OCI-LY1 (cell line): ENCODE measurements at regions not wholly inside any gene's neighbourhood (a gene's known extent, or its start where the extent isn't known, plus 50 kb on each side); places are given as distances from the start of the nearest gene placed in this dataset.

Experiments used
- EZH2 ChIP-seq: fragments of 200-600 bp; sonication (generic), shearing (Covaris generic); IDR thresholded peaks from 2 replicates; pipeline ENCODE4 v1.8.0; 2017; ENCODE audit warnings: borderline replicate concordance, mixed run types, mild to moderate bottlenecking, antibody characterized with exemption, low read length, moderate library complexity, mixed read lengths
- TF ChIP-seq, protein P1 (sequence below): fragments of 200-600 bp; sonication (generic), shearing (Covaris generic); IDR thresholded peaks from 2 replicates; pipeline ENCODE4 v1.5.1; 2017; ENCODE audit warnings: mild to moderate bottlenecking, antibody characterized with exemption, low read length, moderate library complexity, mixed read lengths

DNA sequence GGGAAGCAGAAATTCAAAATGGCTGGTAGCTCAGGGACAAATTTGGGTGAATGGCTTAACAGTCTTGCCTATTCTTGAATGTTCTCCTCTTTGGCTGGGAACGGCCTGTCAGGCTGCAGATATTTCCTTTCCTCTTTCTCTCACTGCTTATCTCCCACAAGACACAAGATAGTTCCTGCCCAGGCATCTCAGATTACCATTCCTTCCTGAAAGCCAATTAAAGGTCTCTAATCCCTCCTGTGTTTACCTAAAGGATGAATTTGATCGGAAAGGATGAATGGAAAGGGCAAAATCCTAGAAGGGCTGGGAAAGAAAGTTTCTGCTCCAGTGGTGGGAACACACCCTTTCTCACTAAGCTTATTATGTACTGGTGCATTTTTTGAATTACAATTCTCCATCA lies 95.9 kb upstream of the JAG1 start:
- TF ChIP-seq, protein P1, sequence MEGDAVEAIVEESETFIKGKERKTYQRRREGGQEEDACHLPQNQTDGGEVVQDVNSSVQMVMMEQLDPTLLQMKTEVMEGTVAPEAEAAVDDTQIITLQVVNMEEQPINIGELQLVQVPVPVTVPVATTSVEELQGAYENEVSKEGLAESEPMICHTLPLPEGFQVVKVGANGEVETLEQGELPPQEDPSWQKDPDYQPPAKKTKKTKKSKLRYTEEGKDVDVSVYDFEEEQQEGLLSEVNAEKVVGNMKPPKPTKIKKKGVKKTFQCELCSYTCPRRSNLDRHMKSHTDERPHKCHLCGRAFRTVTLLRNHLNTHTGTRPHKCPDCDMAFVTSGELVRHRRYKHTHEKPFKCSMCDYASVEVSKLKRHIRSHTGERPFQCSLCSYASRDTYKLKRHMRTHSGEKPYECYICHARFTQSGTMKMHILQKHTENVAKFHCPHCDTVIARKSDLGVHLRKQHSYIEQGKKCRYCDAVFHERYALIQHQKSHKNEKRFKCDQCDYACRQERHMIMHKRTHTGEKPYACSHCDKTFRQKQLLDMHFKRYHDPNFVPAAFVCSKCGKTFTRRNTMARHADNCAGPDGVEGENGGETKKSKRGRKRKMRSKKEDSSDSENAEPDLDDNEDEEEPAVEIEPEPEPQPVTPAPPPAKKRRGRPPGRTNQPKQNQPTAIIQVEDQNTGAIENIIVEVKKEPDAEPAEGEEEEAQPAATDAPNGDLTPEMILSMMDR: no peak
- no peak for TF ChIP-seq EZH2
